ENCODE measurements at regions not wholly inside any gene's neighbourhood (a gene's known extent, or its start where the extent isn't known, plus 50 kb on each side); places are given as distances from the start of the nearest gene placed in this dataset.

DNA sequence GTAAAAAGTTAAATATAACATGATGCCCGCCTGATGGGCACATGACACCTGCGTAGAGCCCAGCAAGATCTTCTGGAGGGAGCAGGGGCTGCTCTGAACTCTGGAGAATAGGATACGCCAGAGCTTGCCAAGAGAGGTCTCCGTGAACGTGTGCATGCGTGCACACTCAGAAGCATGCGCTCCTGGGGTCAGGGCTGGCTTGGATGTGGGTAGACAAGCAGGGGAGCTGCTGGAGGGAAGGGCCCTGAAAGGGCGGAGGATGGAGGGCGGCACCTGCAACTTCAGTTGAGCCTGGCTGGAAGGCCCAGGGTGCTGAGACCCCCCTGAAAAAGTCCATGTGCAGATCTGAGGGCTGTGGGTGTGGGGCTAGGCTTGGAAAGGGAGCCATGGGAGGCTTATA lies 828.4 kb upstream of the SALL3 start:
- TF ChIP-seq, protein P1, sequence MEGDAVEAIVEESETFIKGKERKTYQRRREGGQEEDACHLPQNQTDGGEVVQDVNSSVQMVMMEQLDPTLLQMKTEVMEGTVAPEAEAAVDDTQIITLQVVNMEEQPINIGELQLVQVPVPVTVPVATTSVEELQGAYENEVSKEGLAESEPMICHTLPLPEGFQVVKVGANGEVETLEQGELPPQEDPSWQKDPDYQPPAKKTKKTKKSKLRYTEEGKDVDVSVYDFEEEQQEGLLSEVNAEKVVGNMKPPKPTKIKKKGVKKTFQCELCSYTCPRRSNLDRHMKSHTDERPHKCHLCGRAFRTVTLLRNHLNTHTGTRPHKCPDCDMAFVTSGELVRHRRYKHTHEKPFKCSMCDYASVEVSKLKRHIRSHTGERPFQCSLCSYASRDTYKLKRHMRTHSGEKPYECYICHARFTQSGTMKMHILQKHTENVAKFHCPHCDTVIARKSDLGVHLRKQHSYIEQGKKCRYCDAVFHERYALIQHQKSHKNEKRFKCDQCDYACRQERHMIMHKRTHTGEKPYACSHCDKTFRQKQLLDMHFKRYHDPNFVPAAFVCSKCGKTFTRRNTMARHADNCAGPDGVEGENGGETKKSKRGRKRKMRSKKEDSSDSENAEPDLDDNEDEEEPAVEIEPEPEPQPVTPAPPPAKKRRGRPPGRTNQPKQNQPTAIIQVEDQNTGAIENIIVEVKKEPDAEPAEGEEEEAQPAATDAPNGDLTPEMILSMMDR (IDR thresholded peaks at IDR 0.05): no peak

DNA sequence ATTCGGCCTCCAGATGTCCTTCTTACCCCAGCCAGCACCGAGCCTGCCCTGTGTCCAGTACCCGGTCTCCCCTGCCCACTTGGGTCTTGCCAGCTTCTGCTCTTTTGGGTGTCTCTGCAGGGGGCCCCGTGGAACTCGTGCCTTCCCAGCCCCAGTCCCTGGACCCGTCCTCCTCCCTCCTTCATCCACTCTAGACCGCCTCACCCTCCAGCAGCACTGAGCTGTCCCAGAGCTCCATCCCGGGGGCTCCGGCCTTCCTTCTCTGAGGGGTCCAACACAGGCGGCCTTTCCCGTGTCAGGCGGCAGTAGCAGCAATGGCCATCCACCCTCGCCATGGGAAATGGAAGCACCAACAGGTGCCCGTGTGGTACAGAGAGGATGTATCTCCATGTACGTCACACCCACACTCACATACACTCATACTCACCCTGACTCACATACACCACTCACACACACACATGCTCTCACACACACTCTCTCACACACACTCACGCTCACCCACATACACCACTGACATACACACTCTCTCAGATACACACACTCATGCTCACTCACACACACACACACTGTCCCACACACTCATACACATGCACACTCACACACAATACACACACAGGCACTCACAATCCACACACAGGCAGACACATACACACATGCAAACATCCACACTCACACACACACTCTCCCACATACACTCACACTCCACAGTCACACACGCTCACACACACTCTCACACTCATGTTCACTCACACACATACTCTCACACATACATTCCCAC lies 827.5 kb upstream of the SALL3 start:
- TF ChIP-seq, protein P1 (IDR thresholded peaks at IDR 0.05): no peak

DNA sequence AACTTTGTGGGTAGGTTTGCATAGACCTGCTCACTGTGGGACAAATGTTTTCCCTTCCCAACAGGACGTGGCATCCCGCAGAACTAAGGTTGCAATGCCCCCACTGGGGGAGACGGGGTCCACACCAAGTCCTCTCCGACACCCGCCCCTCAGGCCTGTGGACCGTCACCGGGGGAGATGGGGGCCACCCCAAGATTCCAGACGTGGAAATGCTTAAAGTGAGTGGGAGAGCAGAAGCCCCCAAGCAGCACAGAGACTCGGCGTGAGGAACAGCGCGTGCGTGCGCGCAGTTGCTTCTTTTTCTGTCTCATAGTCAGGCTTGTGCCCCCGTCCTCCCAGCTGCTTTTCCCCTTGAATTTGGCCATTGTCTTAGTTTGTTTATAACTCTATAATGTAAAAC lies 826.3 kb upstream of the SALL3 start:
- TF ChIP-seq, protein P1 (IDR thresholded peaks at IDR 0.05): no peak

DNA sequence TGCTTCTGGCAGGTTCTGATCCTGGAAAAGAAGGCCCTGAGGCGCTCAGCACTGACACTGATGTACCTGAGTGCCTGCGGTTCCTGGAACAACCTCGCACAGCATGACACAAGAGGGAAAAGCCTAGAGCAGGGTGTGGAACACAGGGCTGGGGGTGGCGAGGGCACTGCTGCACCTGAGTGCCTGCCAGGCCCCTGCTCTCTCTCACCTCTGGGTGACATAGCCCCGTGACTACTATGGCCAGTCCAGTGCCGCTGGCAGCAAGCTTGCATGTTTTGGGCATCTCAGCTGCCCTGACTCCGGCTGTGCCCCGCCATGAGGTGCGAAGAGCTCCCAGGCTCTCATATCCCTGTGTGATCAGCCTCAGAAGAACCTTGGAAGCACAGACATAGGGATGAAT lies 825.2 kb upstream of the SALL3 start:
- TF ChIP-seq, protein P1 (IDR thresholded peaks at IDR 0.05): no peak

DNA sequence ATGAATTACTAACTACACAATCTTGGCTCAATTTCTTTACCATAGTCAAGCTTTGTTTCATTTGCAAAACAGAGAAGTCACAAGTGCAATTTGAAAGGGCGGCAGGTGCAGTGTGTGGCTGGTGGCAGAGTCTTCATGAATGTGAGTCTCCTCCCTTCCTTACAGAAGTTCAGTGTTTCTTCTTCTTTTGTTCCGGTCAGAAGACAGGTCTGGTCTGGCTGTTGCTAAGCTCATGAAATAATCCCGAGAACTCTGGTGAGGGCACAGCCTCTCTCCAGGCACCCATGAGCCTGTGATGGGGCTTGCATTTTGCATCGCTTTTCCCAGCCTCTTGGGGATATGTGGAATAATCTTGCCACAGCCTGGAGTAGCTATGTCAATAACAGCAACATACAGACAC lies 824.8 kb upstream of the SALL3 start:
- TF ChIP-seq, protein P1 (IDR thresholded peaks at IDR 0.05): no peak

DNA sequence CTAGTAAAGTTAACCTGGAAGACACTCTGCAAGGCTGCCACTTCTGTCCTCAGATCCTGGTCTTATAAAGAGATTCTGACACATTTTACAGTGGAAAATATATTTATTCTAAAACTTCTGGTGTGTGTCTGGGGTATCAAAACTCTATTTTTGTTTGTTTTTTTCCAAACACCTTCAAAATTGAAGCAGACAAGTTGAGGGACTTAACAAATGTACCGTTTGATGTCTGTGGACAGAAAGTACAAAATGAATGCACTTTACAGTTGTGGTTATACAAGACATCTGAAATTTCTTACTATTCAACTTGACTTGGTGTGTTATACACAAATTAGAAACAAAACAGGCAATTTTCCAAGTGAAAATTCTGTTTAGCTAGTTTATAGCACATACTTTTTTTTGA lies 823.2 kb upstream of the SALL3 start:
- TF ChIP-seq, protein P1 (IDR thresholded peaks at IDR 0.05): no peak

DNA sequence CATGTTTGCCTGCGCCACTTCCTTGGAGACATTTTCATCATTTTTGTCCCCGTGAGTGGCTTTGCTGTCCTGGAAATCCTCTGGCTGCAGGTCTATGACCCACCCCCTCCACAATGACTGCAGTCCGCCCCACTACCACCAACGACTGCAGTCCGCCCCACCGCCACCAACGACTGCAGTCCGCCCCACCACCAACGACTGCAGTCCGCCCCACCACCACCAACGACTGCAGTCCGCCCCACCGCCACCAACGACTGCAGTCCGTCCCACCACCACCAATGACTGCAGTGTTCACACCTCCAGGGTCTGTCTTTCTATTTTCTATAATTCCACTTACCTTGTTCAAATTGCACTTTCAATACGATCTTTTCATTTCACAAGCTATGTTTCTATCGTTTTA lies 820.7 kb upstream of the SALL3 start:
- TF ChIP-seq, protein P1 (IDR thresholded peaks at IDR 0.05): no peak

DNA sequence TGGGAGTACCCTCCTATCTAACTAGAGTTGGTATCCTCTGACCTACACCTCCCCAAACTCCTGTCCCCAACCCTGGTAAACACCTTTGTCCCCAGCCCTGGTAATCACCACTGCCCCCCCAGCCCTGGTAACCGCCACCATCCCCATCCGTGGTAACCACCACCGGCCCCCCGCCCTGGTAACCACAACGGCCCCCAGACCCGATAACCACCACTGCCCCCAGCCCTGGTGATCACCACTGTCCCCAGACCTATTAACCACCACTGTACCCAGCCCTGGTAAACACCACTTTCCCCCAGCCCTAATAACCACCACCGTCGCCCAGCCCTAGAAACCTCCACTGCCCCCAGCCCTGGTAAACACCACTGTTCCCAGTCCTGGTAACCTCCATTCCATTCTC lies 820.2 kb upstream of the SALL3 start:
- TF ChIP-seq, protein P1 (IDR thresholded peaks at IDR 0.05): no peak

Data from LNCAP (cell line).